H9 (cell line): ENCODE measurements at regions not wholly inside any gene's neighbourhood (a gene's known extent, or its start where the extent isn't known, plus 50 kb on each side); places are given as distances from the start of the nearest gene placed in this dataset.
A peak's percentile ranks its signal among the peaks of the same experiment; 100 is the strongest.

Experiments
- DNase-seq: peaks from one replicate; pipeline ENCODE4 v3.0.0-alpha.2; 2017
- H2AFZ ChIP-seq: one replicate; pipeline ENCODE4 v1.6.1; 2013; ENCODE audit warnings: mild to moderate bottlenecking, low read length, control low read depth, moderate library complexity
- H2AK5ac ChIP-seq: 2 replicates; pipeline ENCODE4 v1.6.1; 2013; ENCODE audit warnings: low read length, control low read depth, mixed read lengths; ENCODE audit not compliant: insufficient read length
- H2BK120ac ChIP-seq: one replicate; pipeline ENCODE4 v1.6.1; 2013; ENCODE audit warnings: low read depth, mild to moderate bottlenecking, low read length, control low read depth, inconsistent platforms; ENCODE audit not compliant: poor library complexity, severe bottlenecking
- H2BK12ac ChIP-seq: 2 replicates; pipeline ENCODE4 v1.6.1; 2013; ENCODE audit warnings: low read length, control low read depth, mixed read lengths, low read depth; ENCODE audit not compliant: insufficient read length
- H2BK15ac ChIP-seq: 2 replicates; pipeline ENCODE4 v1.6.1; 2013; ENCODE audit warnings: low read depth, low read length, control low read depth
- H2BK20ac ChIP-seq: one replicate; pipeline ENCODE4 v1.6.1; 2013; ENCODE audit warnings: low read depth, mild to moderate bottlenecking, low read length, control low read depth, inconsistent platforms; ENCODE audit not compliant: poor library complexity, severe bottlenecking
- H2BK5ac ChIP-seq: 2 replicates; pipeline ENCODE4 v1.6.1; 2013; ENCODE audit warnings: low read length, control low read depth, mixed read lengths; ENCODE audit not compliant: insufficient read length
- H3K14ac ChIP-seq: 2 replicates; pipeline ENCODE4 v1.6.1; 2013; ENCODE audit warnings: low read length, control low read depth; ENCODE audit not compliant: insufficient read depth
- H3K18ac ChIP-seq: 2 replicates; pipeline ENCODE4 v1.6.1; 2013; ENCODE audit warnings: low read depth, mild to moderate bottlenecking, mixed read lengths, low read length, control low read depth; ENCODE audit not compliant: insufficient read length
- H3K23ac ChIP-seq: 2 replicates; pipeline ENCODE4 v1.6.1; 2013; ENCODE audit warnings: low read length, control low read depth, mixed read lengths, low read depth; ENCODE audit not compliant: insufficient read length
- H3K23me2 ChIP-seq: 2 replicates; pipeline ENCODE4 v1.6.1; 2013; ENCODE audit warnings: low read depth, mild to moderate bottlenecking, mixed read lengths, low read length, control low read depth; ENCODE audit not compliant: insufficient read length, poor library complexity, severe bottlenecking
- H3K27ac ChIP-seq: 2 replicates; pipeline ENCODE4 v1.5.1; 2013; ENCODE audit warnings: low read length, control low read depth, mixed read lengths, low read depth; ENCODE audit not compliant: insufficient read length
- H3K27me3 ChIP-seq: 2 replicates; pipeline ENCODE4 v1.6.1; 2013; ENCODE audit warnings: low read length, control low read depth, inconsistent platforms; ENCODE audit not compliant: insufficient read depth
- H3K4ac ChIP-seq: 2 replicates; pipeline ENCODE4 v1.6.1; 2013; ENCODE audit warnings: low read depth, mild to moderate bottlenecking, control low read depth, inconsistent platforms, low read length, moderate library complexity
- H3K4me1 ChIP-seq: 2 replicates; pipeline ENCODE4 v1.6.1; 2013; ENCODE audit warnings: low read length, control low read depth, inconsistent platforms; ENCODE audit not compliant: insufficient read depth
- H3K4me2 ChIP-seq: 2 replicates; pipeline ENCODE4 v1.6.1; 2013; ENCODE audit warnings: low read length, control low read depth, mixed read lengths; ENCODE audit not compliant: insufficient read length, insufficient read depth
- H3K56ac ChIP-seq: 2 replicates; pipeline ENCODE4 v1.6.1; 2013; ENCODE audit warnings: low read depth, mild to moderate bottlenecking, mixed read lengths, low read length, control low read depth; ENCODE audit not compliant: insufficient read length
- H3K79me1 ChIP-seq: 2 replicates; pipeline ENCODE4 v1.6.1; 2013; ENCODE audit warnings: low read depth, mild to moderate bottlenecking, moderate library complexity, low read length, control low read depth, inconsistent platforms; ENCODE audit not compliant: insufficient read depth, poor library complexity, severe bottlenecking
- H3K79me2 ChIP-seq: 2 replicates; pipeline ENCODE4 v1.6.1; 2013; ENCODE audit warnings: low read length, control low read depth, inconsistent platforms; ENCODE audit not compliant: insufficient read depth
- H3K9ac ChIP-seq: 2 replicates; pipeline ENCODE4 v1.6.1; 2013; ENCODE audit warnings: low read length, control low read depth, mixed read lengths; ENCODE audit not compliant: insufficient read length; ENCODE audit errors: extremely low read depth
- H3K9me3 ChIP-seq: one replicate; pipeline ENCODE4 v1.6.1; 2013; ENCODE audit warnings: low read depth, low read length, inconsistent platforms; ENCODE audit not compliant: control insufficient read depth
- H3T11ph ChIP-seq: one replicate; pipeline ENCODE4 v1.6.1; 2013; ENCODE audit warnings: mild to moderate bottlenecking, low read length, control low read depth, inconsistent platforms
- H4K20me1 ChIP-seq: one replicate; pipeline ENCODE4 v1.6.1; 2013; ENCODE audit not compliant: control insufficient read depth, insufficient read length, insufficient read depth
- H4K5ac ChIP-seq: 2 replicates; pipeline ENCODE4 v1.6.1; 2013; ENCODE audit warnings: low read depth, mild to moderate bottlenecking, mixed read lengths, low read length, control low read depth; ENCODE audit not compliant: insufficient read length
- H4K8ac ChIP-seq: replicated peaks from 2 replicates; pipeline ENCODE4 v1.6.1; 2013; ENCODE audit warnings: low read length, control low read depth, mixed read lengths, low read depth; ENCODE audit not compliant: insufficient read length
- H4K91ac ChIP-seq: 2 replicates; pipeline ENCODE4 v1.6.1; 2013; ENCODE audit warnings: low read depth, mild to moderate bottlenecking, moderate library complexity, mixed read lengths, low read length, control low read depth; ENCODE audit not compliant: insufficient read length
- H3K27ac Mint-ChIP-seq, 3 experiments: 2 replicates in 2 of 3; 3 replicates in 1 of 3; pipeline ENCODE4 v1.8.0; 2020 to 2021; ENCODE audit warnings: mixed read lengths in 3 of 3, mild to moderate bottlenecking in 1 of 3, moderate library complexity in 1 of 3
- H3K27me3 Mint-ChIP-seq: 2 replicates; pipeline ENCODE4 v1.8.0; 2021; ENCODE audit warnings: low read depth, mild to moderate bottlenecking, moderate library complexity, mixed read lengths
- H3K36me3 Mint-ChIP-seq, 3 experiments: 2 replicates in 2 of 3; 3 replicates in 1 of 3; pipeline ENCODE4 v1.8.0; 2020 to 2021; ENCODE audit warnings: low read depth in 3 of 3, mixed read lengths in 3 of 3; ENCODE audit not compliant: insufficient read depth in 1 of 3
- H3K4me1 Mint-ChIP-seq, 2 experiments: 2 replicates each; pipeline ENCODE4 v1.8.0; 2020; ENCODE audit warnings: mixed read lengths in 2 of 2
- H3K4me3 Mint-ChIP-seq, 2 experiments: 2 replicates in 1 of 2; 3 replicates in 1 of 2; pipeline ENCODE4 v1.8.0; 2020 to 2021; ENCODE audit warnings: mild to moderate bottlenecking in 2 of 2, mixed read lengths in 2 of 2, moderate library complexity in 1 of 2
- H3K9me3 Mint-ChIP-seq, 2 experiments: 2 replicates in 1 of 2; 3 replicates in 1 of 2; pipeline ENCODE4 v1.8.0; 2020; ENCODE audit warnings: mild to moderate bottlenecking in 2 of 2, mixed read lengths in 2 of 2, moderate library complexity in 1 of 2
- CTCF ChIP-seq: fragments of 200-600 bp; sonication (generic); conservative IDR thresholded peaks from 3 replicates; pipeline ENCODE4 v1.8.0; 2021; ENCODE audit warnings: antibody characterized with exemption, mild to moderate bottlenecking
- WGBS: extraction: QIAGEN DNeasy Blood & Tissue Kit; methylation state at CpG from one replicate; pipeline ENCODE4 v1.1.7; 2013; ENCODE audit warnings: missing lambda C conversion rate, low lambda C conversion rate, mixed read lengths; ENCODE audit not compliant: insufficient read length; ENCODE audit errors: extremely low coverage; 5-methylcytosine and 5-hydroxymethylcytosine counted together

GRCh38 chr10:110442746-110443145, 55.0 kb upstream of the DUSP5 start:
- Histone ChIP-seq H3K23ac (no peak overlapping the region), H2BK120ac (no peak overlapping the region), H2BK20ac (no peak overlapping the region), H2BK12ac (no peak overlapping the region), H3T11ph (no peak overlapping the region), H3K4ac (no peak overlapping the region), H4K20me1 (no peaks in the 10 kb centered on the region), H3K27me3 (no peaks in the 10 kb centered on the region), H4K8ac (no peak overlapping the region), H3K56ac (no peak overlapping the region), H3K4me1 (no peaks in the 10 kb centered on the region), H2BK5ac (no peak overlapping the region), H3K79me1 (no peaks in the 10 kb centered on the region), H4K5ac (no peak overlapping the region), H4K91ac (no peak overlapping the region), H3K27ac (no peak overlapping the region), H2AK5ac (no peak overlapping the region), H3K18ac (no peak overlapping the region), H3K9ac (no peak overlapping the region), H2BK15ac (no peak overlapping the region), H2AFZ (no peak overlapping the region), H3K4me2 (no peak overlapping the region), H3K9me3 (no peaks in the 10 kb centered on the region), H3K23me2 (no peaks in the 10 kb centered on the region), H3K79me2 (no peaks in the 10 kb centered on the region), H3K14ac (0 out of 2 replicates have a peak overlapping the region, but pooled peaks have one; percentile 25)
- DNase-seq = no peak
- Mint-ChIP-seq H3K27me3 (no peaks in the 10 kb centered on the region; the same call in 1 of the 2 replicates), H3K4me1 (peaks cover 13 to 19% of the 10 kb centered on the region in 2 experiments), H3K27ac (no peak overlapping the region), H3K9me3 (no peaks in the 10 kb centered on the region; a peak in 1 of 5 replicates), H3K4me3 (no peak overlapping the region), H3K36me3 (no peaks in the 10 kb centered on the region)
- no peak for TF ChIP-seq CTCF
- no CpG with 5 or more reads among the region's 4 CpGs for WGBS
